ENCODE measurements at regions not wholly inside any gene's neighbourhood (a gene's known extent, or its start where the extent isn't known, plus 50 kb on each side); places are given as distances from the start of the nearest gene placed in this dataset.

DNA sequence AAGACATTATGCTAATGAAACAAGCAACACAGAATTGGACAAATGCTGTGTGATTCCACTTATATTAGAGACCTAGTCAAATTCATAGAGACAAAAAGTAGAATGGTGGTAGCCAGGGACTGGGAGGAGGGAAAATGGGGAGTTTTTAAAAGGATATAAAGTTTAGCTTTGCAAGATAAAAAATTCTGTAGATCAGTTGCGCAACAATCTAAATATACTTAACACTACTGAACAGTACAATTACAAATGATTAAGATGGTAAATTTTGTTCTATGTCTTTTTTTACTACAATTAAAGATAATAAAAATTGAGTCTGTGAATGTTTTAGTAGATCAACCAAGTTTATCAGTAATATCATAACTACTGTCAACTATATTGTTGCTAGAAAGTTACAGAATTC lies 340.1 kb upstream of the PDZRN3 start:
- Histone ChIP-seq H3K9ac (ENCODE audit: low read length) (no peak overlapping the region), H3K27me3 (ENCODE audit: insufficient read depth, low read length) (no peaks in the 10 kb centered on the region), H4K20me1 (ENCODE audit: insufficient read depth, low read length) (no peaks in the 10 kb centered on the region)

GRCh38 chr3:73955494-73956070 lies 330.8 kb upstream of the PDZRN3 start:
- H2AFZ ChIP-seq (ENCODE audit: low read length), result no peak overlapping the region
- H3F3A ChIP-seq (ENCODE audit: insufficient read depth, low read length), result no peaks in the 10 kb centered on the region
- H3K27ac ChIP-seq (ENCODE audit: low read depth, low read length, poor library complexity, severe bottlenecking), result no peak overlapping the region
- no peaks in the 10 kb centered on the region for H3K9me2 ChIP-seq (ENCODE audit: low read depth, low read length)
- no peak overlapping the region for H3K4me3 ChIP-seq (ENCODE audit: low read depth, low read length, poor library complexity, severe bottlenecking)
- TF ChIP-seq EZH2 (IDR thresholded peaks at IDR 0.05; ENCODE audit: borderline replicate concordance, low read length), result no peak
- no peak for TF ChIP-seq CTCF (IDR thresholded peaks at IDR 0.05; ENCODE audit: low read length)
- H3K36me3 ChIP-seq (ENCODE audit: insufficient read depth, low read length), result no peaks in the 10 kb centered on the region
- no peak overlapping the region for H3K9ac ChIP-seq (ENCODE audit: low read length)
- no peaks in the 10 kb centered on the region for H4K20me1 ChIP-seq (ENCODE audit: insufficient read depth, low read length)
- H3K79me2 ChIP-seq (ENCODE audit: insufficient read depth, low read length), result no peaks in the 10 kb centered on the region
- H3K4me2 ChIP-seq (ENCODE audit: low read length), result no peak overlapping the region
- no peaks in the 10 kb centered on the region for H3K27me3 ChIP-seq (ENCODE audit: insufficient read depth, low read length)
- H3K9me3 ChIP-seq (ENCODE audit: low read length), result no peaks in the 10 kb centered on the region
- H3K4me1 ChIP-seq (ENCODE audit: insufficient read depth, low read length, severe bottlenecking), result no peaks in the 10 kb centered on the region

More for the DNA sequence above, 340.1 kb upstream of the PDZRN3 start:
- H3K79me2 ChIP-seq (ENCODE audit: insufficient read depth, low read length), result no peaks in the 10 kb centered on the region
- H3K9me2 ChIP-seq (ENCODE audit: low read depth, low read length), result no peaks in the 10 kb centered on the region
- H3K36me3 ChIP-seq (ENCODE audit: insufficient read depth, low read length), result no peaks in the 10 kb centered on the region
- no peak overlapping the region for H3K27ac ChIP-seq (ENCODE audit: low read depth, low read length, poor library complexity, severe bottlenecking)
- H3F3A ChIP-seq (ENCODE audit: insufficient read depth, low read length), result no peaks in the 10 kb centered on the region
- H3K4me3 ChIP-seq (ENCODE audit: low read depth, low read length, poor library complexity, severe bottlenecking), result no peak overlapping the region
- H3K4me1 ChIP-seq (ENCODE audit: insufficient read depth, low read length, severe bottlenecking), result no peaks in the 10 kb centered on the region
- H3K9me3 ChIP-seq (ENCODE audit: low read length), result no peaks in the 10 kb centered on the region
- TF ChIP-seq EZH2 (IDR thresholded peaks at IDR 0.05; ENCODE audit: borderline replicate concordance, low read length) (no peak), CTCF (IDR thresholded peaks at IDR 0.05; ENCODE audit: low read length) (no peak)
- no peak overlapping the region for H3K4me2 ChIP-seq (ENCODE audit: low read length)
- no peak overlapping the region for H2AFZ ChIP-seq (ENCODE audit: low read length)

DNA sequence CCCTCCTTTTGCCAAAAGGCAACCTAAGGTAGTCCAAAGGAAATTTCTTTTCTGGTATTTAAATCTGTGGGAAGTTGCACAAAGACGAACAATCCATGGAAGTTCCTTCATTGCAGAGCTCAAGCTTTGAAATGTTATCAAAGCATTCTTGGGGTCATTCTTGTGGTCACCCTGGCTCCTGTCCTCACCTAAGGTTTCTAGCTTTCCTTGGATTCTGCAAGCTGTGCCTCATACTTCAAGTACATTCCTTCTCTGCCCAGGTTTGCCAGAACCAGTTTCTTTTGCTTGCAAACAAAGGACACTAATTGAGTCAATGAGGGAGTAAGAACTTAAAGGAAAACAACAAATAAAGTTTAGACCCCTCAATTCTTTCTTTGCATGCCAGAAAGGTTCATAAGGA lies 329.8 kb upstream of the PDZRN3 start:
- no peaks in the 10 kb centered on the region for H4K20me1 ChIP-seq (ENCODE audit: insufficient read depth, low read length)
- H3K4me2 ChIP-seq (ENCODE audit: low read length), result no peak overlapping the region
- no peaks in the 10 kb centered on the region for H3K27me3 ChIP-seq (ENCODE audit: insufficient read depth, low read length)
- H3K4me1 ChIP-seq (ENCODE audit: insufficient read depth, low read length, severe bottlenecking), result no peaks in the 10 kb centered on the region
- H3K9ac ChIP-seq (ENCODE audit: low read length), result no peak overlapping the region
- H3K4me3 ChIP-seq (ENCODE audit: low read depth, low read length, poor library complexity, severe bottlenecking), result no peak overlapping the region
- H3K27ac ChIP-seq (ENCODE audit: low read depth, low read length, poor library complexity, severe bottlenecking), result no peak overlapping the region
- H3K36me3 ChIP-seq (ENCODE audit: insufficient read depth, low read length), result no peaks in the 10 kb centered on the region
- no peaks in the 10 kb centered on the region for H3K79me2 ChIP-seq (ENCODE audit: insufficient read depth, low read length)
- no peak overlapping the region for H2AFZ ChIP-seq (ENCODE audit: low read length)
- no peaks in the 10 kb centered on the region for H3K9me3 ChIP-seq (ENCODE audit: low read length)
- no peaks in the 10 kb centered on the region for H3F3A ChIP-seq (ENCODE audit: insufficient read depth, low read length)
- no peaks in the 10 kb centered on the region for H3K9me2 ChIP-seq (ENCODE audit: low read depth, low read length)
- TF ChIP-seq EZH2 (IDR thresholded peaks at IDR 0.05; ENCODE audit: borderline replicate concordance, low read length) (no peak), CTCF (IDR thresholded peaks at IDR 0.05; ENCODE audit: low read length) (no peak)
